Loucy (cell line): ENCODE measurements at regions not wholly inside any gene's neighbourhood (a gene's known extent, or its start where the extent isn't known, plus 50 kb on each side); places are given as distances from the start of the nearest gene placed in this dataset.

Source experiments
- H2AFZ ChIP-seq: fragments of 200-600 bp; sonication (generic); 2 replicates; pipeline ENCODE4 v1.6.0; 2016; ENCODE audit warnings: antibody characterized with exemption, mild to moderate bottlenecking, low read length, moderate library complexity
- H3F3A ChIP-seq: fragments of 200-600 bp; 2 replicates; pipeline ENCODE4 v1.6.0; 2016; ENCODE audit warnings: antibody characterized with exemption, low read depth, mild to moderate bottlenecking
- H3K27me3 ChIP-seq: fragments of 200-600 bp; sonication (generic); 2 replicates; pipeline ENCODE4 v1.6.1; 2014; ENCODE audit warnings: low read length, mild to moderate bottlenecking; ENCODE audit not compliant: insufficient read depth, poor library complexity, severe bottlenecking
- H3K36me3 ChIP-seq: fragments of 200-600 bp; sonication (generic); 2 replicates; pipeline ENCODE4 v1.6.1; 2016; ENCODE audit warnings: low read length; ENCODE audit not compliant: insufficient read depth
- H3K4me1 ChIP-seq: fragments of 200-600 bp; sonication (generic); 2 replicates; pipeline ENCODE4 v1.5.1; 2014; ENCODE audit warnings: low read length, mild to moderate bottlenecking; ENCODE audit not compliant: insufficient read depth, poor library complexity, severe bottlenecking
- H3K4me2 ChIP-seq: fragments of 200-600 bp; sonication (generic); 2 replicates; pipeline ENCODE4 v1.6.0; 2014; ENCODE audit warnings: antibody characterized with exemption, low read length, low read depth, mild to moderate bottlenecking; ENCODE audit not compliant: poor library complexity, severe bottlenecking
- H3K4me3 ChIP-seq: fragments of 200-600 bp; sonication (generic); 2 replicates; pipeline ENCODE4 v1.5.1; 2014; ENCODE audit warnings: low read length, mild to moderate bottlenecking, mixed read lengths; ENCODE audit not compliant: poor library complexity, severe bottlenecking
- H3K79me2 ChIP-seq: fragments of 200-600 bp; sonication (generic); 2 replicates; pipeline ENCODE4 v1.6.1; 2014; ENCODE audit warnings: low read length; ENCODE audit not compliant: insufficient read depth
- H3K9ac ChIP-seq: fragments of 200-600 bp; sonication (generic); 2 replicates; pipeline ENCODE4 v1.6.0; 2014; ENCODE audit warnings: mild to moderate bottlenecking, low read depth, low read length, moderate library complexity; ENCODE audit not compliant: poor library complexity, severe bottlenecking
- H3K9me2 ChIP-seq: fragments of 200-600 bp; sonication (generic); replicated peaks from 2 replicates; pipeline ENCODE4 v1.6.1; 2016; ENCODE audit warnings: low read depth, low read length, mixed read lengths
- H3K9me3 ChIP-seq: fragments of 200-600 bp; sonication (generic); 2 replicates; pipeline ENCODE4 v1.6.1; 2014; ENCODE audit warnings: mild to moderate bottlenecking, antibody characterized with exemption, low read length, low read depth; ENCODE audit not compliant: insufficient read depth
- H4K20me1 ChIP-seq: fragments of 200-600 bp; sonication (generic); 2 replicates; pipeline ENCODE4 v1.6.0; 2014; ENCODE audit warnings: antibody characterized with exemption, low read length, mild to moderate bottlenecking; ENCODE audit not compliant: insufficient read depth, poor library complexity, severe bottlenecking
- EZH2phosphoT487 ChIP-seq: fragments of 200-600 bp; IDR thresholded peaks from 2 replicates; pipeline ENCODE4 v1.6.1; 2018; ENCODE audit warnings: antibody characterized with exemption, mild to moderate bottlenecking, moderate library complexity, borderline replicate concordance
- TF ChIP-seq, protein P1 (sequence below): fragments of 200-600 bp; sonication (generic); conservative IDR thresholded peaks from 2 replicates; pipeline ENCODE4 v1.5.1; 2014; ENCODE audit warnings: mild to moderate bottlenecking, antibody characterized with exemption, low read length

DNA sequence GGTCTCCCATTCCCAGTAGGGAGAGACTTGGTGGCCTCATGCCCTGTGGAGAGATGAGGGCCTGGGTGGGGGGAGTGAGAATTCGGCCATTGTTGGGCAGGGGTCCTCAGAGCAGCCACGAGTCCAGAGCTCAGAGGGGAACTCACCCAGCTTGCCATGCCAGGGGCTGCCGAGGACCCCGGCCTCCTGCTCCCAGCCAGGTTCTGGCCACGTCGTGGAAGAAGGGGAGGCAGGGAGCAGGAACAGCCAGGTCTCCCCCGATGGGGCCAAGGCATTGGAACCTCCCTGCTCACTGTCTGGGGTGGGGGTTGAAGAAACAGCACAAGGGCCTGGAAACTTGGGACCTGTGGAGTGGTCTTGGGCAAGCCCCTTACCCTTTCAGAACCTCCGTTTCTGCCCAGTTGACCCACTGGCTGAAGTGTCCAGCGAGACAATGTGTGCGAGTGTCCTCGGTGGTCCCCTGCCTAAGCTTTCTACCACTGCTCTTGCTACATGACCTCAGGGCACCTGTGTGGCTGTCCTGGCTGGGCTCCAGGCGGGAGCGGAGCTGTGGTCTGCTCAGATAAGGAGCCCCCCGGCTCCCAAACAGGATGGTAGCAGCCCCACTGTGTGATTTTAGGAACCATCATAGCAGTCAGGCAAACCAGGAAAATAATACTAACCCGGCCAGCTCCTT lies 74.7 kb upstream of the WNT11 start:
- Histone ChIP-seq H3K4me3 (no peak overlapping the region), H3F3A (no peaks in the 10 kb centered on the region), H3K4me1 (no peaks in the 10 kb centered on the region), H2AFZ (no peak overlapping the region), H3K79me2 (no peaks in the 10 kb centered on the region), H3K9me3 (no peaks in the 10 kb centered on the region), H3K9me2 (no peaks in the 10 kb centered on the region), H3K36me3 (no peaks in the 10 kb centered on the region), H3K4me2 (no peak overlapping the region), H4K20me1 (no peaks in the 10 kb centered on the region), H3K9ac (no peak overlapping the region), H3K27me3 (no peaks in the 10 kb centered on the region)
- TF ChIP-seq, protein P1, sequence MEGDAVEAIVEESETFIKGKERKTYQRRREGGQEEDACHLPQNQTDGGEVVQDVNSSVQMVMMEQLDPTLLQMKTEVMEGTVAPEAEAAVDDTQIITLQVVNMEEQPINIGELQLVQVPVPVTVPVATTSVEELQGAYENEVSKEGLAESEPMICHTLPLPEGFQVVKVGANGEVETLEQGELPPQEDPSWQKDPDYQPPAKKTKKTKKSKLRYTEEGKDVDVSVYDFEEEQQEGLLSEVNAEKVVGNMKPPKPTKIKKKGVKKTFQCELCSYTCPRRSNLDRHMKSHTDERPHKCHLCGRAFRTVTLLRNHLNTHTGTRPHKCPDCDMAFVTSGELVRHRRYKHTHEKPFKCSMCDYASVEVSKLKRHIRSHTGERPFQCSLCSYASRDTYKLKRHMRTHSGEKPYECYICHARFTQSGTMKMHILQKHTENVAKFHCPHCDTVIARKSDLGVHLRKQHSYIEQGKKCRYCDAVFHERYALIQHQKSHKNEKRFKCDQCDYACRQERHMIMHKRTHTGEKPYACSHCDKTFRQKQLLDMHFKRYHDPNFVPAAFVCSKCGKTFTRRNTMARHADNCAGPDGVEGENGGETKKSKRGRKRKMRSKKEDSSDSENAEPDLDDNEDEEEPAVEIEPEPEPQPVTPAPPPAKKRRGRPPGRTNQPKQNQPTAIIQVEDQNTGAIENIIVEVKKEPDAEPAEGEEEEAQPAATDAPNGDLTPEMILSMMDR: no peak
- TF ChIP-seq EZH2phosphoT487: no peak

DNA sequence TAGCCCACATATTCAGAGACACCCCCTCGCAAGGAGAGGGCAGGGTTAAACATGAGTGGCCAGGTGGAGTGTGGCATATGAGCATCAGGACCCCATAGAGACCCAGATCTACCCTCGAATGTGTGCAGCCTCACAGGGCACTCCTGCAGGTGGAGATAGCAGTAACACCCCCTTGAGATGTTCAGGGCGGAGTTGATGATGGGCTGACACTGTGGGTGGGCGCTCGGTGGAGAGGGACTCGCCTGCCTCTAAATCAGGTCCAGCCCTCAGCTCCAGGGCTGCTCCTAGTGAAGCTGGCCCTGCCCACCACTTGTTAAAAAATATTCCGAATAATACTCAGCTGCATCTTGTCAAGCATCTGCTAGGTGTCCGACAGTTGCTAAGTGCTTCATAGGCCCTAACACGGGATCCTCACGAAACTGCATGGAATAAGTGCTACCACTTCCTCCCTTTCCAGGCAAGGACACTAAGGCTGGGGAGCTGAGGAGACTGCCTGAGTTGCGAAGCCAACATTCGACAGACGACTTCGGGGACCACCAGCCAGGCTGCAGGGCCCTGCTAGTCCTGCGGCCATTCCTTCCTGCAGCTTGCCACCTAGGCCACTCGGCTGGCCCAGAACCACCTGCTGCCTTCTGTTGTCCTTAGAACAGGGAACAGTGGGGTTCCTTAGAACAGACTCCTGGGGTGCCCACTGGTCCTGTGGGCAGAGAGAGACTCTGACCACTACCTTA lies 74.0 kb upstream of the WNT11 start:
- Histone ChIP-seq H3K27me3 (no peaks in the 10 kb centered on the region), H3K9ac (no peak overlapping the region), H3K4me3 (no peak overlapping the region), H4K20me1 (no peaks in the 10 kb centered on the region), H2AFZ (no peak overlapping the region), H3K9me3 (no peaks in the 10 kb centered on the region), H3K79me2 (no peaks in the 10 kb centered on the region), H3K4me2 (no peak overlapping the region), H3K36me3 (no peaks in the 10 kb centered on the region), H3K9me2 (no peaks in the 10 kb centered on the region), H3F3A (no peaks in the 10 kb centered on the region), H3K4me1 (no peaks in the 10 kb centered on the region)
- TF ChIP-seq, protein P1: no peak
- no peak for TF ChIP-seq EZH2phosphoT487

DNA sequence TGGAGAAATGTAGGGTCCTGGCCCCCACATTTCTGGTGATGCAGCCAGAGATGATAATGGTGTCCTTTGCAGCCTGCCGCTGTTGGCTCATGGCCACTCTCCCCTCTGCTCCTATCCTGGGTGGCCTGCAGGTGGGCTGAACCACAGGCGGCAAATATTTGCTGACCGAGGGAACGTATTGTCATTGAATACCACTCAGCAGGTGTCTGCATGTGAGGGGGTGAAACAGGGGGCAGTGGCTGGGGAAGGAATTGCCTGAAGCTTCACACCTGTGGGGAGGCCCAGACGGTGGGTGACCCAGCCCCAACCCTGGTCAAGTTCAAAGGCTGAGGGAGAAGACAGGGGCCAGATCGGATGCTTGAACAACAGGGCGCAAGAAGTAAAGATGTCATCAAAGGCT lies 73.3 kb upstream of the WNT11 start:
- no peaks in the 10 kb centered on the region for H3K9me2 ChIP-seq
- no peaks in the 10 kb centered on the region for H3K4me1 ChIP-seq
- no peaks in the 10 kb centered on the region for H3F3A ChIP-seq
- H3K27me3 ChIP-seq: no peaks in the 10 kb centered on the region
- no peak overlapping the region for H3K4me2 ChIP-seq
- no peaks in the 10 kb centered on the region for H3K79me2 ChIP-seq
- H4K20me1 ChIP-seq: no peaks in the 10 kb centered on the region
- no peak for TF ChIP-seq EZH2phosphoT487
- TF ChIP-seq, protein P1: no peak
- H3K9me3 ChIP-seq: no peaks in the 10 kb centered on the region
- H3K9ac ChIP-seq: no peak overlapping the region
- H2AFZ ChIP-seq: no peak overlapping the region
- no peaks in the 10 kb centered on the region for H3K36me3 ChIP-seq
- no peak overlapping the region for H3K4me3 ChIP-seq
